Esophagus squamous epithelium (tissue), 4 donors: ENCODE measurements at regions not wholly inside any gene's neighbourhood (a gene's known extent, or its start where the extent isn't known, plus 50 kb on each side); places are given as distances from the start of the nearest gene placed in this dataset.

ENCODE experiments used
- POLR2A ChIP-seq, 4 donors: fragments of 450-650 bp; IDR thresholded peaks; one replicate each; pipeline ENCODE4 v1.6.1; 2017; ENCODE audit warnings: antibody characterized with exemption in 4 of 4, mild to moderate bottlenecking in 4 of 4, moderate library complexity in 3 of 4
- TF ChIP-seq, protein P1 (sequence below), 6 experiments: fragments of 450-650 bp in 4 of 6; fragments of 200-600 bp in 2 of 6; sonication (generic) in 2 of 6; IDR thresholded peaks; one replicate each; pipeline ENCODE4 v1.5.1; 2016 to 2019; ENCODE audit warnings: antibody characterized with exemption in 6 of 6, mild to moderate bottlenecking in 4 of 6, moderate library complexity in 4 of 6

DNA sequence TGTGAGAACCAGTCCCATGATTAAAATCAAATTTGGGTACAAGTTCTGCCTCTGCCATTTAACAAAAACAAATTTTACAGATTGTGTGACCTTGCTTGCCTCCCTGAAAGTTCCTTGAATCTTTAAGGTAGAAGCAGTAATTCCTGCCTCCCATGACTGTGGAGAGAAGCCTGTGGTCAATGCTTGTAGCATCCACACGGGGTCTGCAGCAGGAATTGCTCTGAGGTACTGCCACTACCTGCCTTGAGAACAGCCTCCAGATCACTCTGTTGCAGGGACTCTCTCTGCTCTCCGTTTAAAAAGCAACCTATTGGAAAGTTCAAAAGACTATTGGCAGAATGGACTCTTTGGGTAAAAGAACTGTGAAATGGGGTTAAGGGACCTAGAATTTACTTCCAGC lies 75.9 kb downstream of the SST start:
- no peak for TF ChIP-seq POLR2A (IDR thresholded peaks at IDR 0.05)
- TF ChIP-seq, protein P1, sequence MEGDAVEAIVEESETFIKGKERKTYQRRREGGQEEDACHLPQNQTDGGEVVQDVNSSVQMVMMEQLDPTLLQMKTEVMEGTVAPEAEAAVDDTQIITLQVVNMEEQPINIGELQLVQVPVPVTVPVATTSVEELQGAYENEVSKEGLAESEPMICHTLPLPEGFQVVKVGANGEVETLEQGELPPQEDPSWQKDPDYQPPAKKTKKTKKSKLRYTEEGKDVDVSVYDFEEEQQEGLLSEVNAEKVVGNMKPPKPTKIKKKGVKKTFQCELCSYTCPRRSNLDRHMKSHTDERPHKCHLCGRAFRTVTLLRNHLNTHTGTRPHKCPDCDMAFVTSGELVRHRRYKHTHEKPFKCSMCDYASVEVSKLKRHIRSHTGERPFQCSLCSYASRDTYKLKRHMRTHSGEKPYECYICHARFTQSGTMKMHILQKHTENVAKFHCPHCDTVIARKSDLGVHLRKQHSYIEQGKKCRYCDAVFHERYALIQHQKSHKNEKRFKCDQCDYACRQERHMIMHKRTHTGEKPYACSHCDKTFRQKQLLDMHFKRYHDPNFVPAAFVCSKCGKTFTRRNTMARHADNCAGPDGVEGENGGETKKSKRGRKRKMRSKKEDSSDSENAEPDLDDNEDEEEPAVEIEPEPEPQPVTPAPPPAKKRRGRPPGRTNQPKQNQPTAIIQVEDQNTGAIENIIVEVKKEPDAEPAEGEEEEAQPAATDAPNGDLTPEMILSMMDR (IDR thresholded peaks at IDR 0.05): no peak
